ENCODE measurements at regions not wholly inside any gene's neighbourhood (a gene's known extent, or its start where the extent isn't known, plus 50 kb on each side); places are given as distances from the start of the nearest gene placed in this dataset.

GRCh38 chr11:82365351-82365750, 368.3 kb downstream of the FAM181B start:
- TF ChIP-seq FOXK2 (IDR thresholded peaks at IDR 0.05) (no peak), L3MBTL2 (conservative IDR thresholded peaks at IDR 0.05) (no peak), FOXA1 (IDR thresholded peaks at IDR 0.05) (no peak), FOXM1 (IDR thresholded peaks at IDR 0.05; ENCODE audit: borderline replicate concordance) (no peak), TARDBP (IDR thresholded peaks at IDR 0.05) (no peak), ELF4 (IDR thresholded peaks at IDR 0.05) (no peak)
